NB4 (cell line): ENCODE measurements at regions not wholly inside any gene's neighbourhood (a gene's known extent, or its start where the extent isn't known, plus 50 kb on each side); places are given as distances from the start of the nearest gene placed in this dataset.

Source experiments
- POLR2A ChIP-seq: IDR thresholded peaks from 2 replicates; pipeline ENCODE4 v1.6.1; 2011; ENCODE audit warnings: mild to moderate bottlenecking; ENCODE audit not compliant: insufficient read length; ENCODE audit errors: extremely low read depth
- TF ChIP-seq, protein P1 (sequence below): IDR thresholded peaks from one replicate; pipeline ENCODE4 v1.5.1; 2012; ENCODE audit warnings: low read depth, low read length

- TF ChIP-seq, protein P1, sequence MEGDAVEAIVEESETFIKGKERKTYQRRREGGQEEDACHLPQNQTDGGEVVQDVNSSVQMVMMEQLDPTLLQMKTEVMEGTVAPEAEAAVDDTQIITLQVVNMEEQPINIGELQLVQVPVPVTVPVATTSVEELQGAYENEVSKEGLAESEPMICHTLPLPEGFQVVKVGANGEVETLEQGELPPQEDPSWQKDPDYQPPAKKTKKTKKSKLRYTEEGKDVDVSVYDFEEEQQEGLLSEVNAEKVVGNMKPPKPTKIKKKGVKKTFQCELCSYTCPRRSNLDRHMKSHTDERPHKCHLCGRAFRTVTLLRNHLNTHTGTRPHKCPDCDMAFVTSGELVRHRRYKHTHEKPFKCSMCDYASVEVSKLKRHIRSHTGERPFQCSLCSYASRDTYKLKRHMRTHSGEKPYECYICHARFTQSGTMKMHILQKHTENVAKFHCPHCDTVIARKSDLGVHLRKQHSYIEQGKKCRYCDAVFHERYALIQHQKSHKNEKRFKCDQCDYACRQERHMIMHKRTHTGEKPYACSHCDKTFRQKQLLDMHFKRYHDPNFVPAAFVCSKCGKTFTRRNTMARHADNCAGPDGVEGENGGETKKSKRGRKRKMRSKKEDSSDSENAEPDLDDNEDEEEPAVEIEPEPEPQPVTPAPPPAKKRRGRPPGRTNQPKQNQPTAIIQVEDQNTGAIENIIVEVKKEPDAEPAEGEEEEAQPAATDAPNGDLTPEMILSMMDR = no peak
- no peak for TF ChIP-seq POLR2A
Measured at GRCh38 chr5:54795777-54796176, 189.6 kb downstream of the ESM1 start.
